ENCODE measurements at regions not wholly inside any gene's neighbourhood (a gene's known extent, or its start where the extent isn't known, plus 50 kb on each side); places are given as distances from the start of the nearest gene placed in this dataset.
A peak's percentile ranks its signal among the peaks of the same experiment; 100 is the strongest.

- peak; percentile 1 for DNase-seq (ENCODE audit: low read depth)
Measured at GRCh38 chr14:82814339-82814738, 1280.7 kb upstream of the SEL1L start.

DNA sequence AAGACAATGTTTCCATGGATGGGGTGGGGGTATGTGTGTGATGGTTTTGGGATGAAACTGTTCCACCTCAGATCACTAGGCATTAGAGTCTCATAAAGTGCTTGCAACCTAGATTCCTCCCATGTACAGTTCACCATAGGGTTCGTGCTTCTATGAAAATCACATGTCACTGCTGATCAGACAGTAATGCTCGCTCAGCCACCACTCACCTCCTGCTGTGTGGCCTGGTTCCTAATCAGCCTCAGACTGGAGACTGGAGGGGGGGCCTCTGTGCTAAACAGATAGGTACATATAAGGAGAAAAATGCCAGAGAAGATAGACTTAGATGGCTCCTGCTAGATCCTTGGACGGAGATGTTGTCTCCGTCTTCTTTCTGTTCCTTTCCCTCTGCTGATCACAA is 1296.9 kb upstream of the SEL1L start:
- no peak for DNase-seq (ENCODE audit: low read depth)

DNA sequence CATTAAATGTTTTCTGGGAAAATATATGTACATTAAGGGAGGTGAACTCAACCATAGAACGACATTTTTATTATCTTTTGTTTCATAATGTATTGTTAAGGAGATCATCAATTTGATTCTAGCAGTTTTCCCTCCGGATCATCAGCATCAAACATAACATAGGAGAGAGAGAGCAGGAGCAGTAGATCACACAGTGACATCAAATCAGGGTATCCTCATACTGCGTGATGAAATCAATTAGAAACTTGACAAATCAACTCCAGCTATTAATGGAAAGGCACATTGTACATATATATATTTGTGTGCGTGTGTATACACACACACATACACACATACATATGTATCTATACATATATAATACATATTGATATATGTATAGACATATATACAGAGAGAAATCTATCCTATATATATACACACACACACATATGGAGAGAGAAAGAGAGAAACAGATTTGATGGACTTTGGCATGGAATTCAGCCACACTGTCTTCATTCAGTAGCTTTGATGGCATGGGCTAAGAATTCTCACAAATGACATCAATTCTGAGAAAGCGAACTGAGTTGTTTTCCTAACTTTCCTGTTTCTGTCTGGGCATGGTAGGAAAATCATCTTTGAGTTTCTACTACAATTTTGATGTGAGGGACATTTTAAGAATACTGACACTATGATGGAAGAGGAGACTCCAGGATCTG is 1302.8 kb upstream of the SEL1L start:
- DNase-seq (ENCODE audit: low read depth): no peak

- no peak for DNase-seq (ENCODE audit: low read depth)
Measured at GRCh38 chr14:82837611-82838140, 1304.0 kb upstream of the SEL1L start.

GRCh38 chr14:82850576-82850975 is 1316.9 kb upstream of the SEL1L start:
- DNase-seq (ENCODE audit: low read depth): no peak

- DNase-seq (ENCODE audit: low read depth): no peak
Measured at GRCh38 chr14:82854131-82854530, 1320.5 kb upstream of the SEL1L start.

DNA sequence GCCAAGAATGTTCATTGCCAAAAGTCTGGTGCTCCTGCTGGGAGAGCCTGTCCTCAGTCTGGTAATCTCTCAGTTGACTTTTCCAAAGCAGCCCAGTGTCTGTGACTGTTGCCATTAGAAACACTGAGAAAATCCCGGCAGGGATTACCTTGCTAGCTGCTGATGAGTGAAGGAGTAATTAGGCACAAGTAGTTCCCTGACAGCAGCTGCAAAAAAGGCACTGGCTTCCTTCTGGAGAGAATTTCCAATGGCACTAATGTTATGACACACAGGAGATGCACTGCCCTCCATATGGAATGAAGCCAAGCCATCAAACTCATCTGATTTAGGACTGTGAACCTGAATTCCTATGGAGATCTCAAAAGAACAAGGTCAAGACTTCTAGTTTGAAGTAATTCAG is 1321.2 kb upstream of the SEL1L start:
- DNase-seq (ENCODE audit: low read depth): no peak

DNA sequence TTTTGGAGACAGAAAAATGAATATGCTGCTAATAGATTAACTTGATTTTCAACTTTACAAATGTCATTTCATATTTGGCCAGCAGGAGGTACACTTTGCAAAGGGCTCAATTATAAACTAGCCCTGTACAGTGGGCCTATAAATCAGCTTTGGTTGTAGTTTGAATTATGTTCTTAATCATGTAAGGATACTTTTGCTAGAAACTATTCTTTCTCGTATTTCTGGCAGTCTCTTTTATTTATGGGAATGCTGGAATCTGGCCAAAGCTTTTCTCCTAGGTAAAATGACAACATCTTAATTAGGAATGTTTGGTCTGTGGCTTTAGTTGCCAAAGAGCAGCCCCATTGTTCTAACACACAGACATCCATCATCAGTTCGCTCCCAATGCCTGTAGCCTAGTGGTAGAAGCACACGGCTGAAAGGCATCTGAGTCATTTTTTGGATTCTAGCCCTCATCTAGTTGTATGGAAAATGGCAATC is 1322.3 kb upstream of the SEL1L start:
- no peak for DNase-seq (ENCODE audit: low read depth)

GRCh38 chr14:82861313-82861712 is 1327.7 kb upstream of the SEL1L start:
- DNase-seq (ENCODE audit: low read depth): no peak

- no peak for DNase-seq (ENCODE audit: low read depth)
Measured at GRCh38 chr14:82872494-82872893, 1338.8 kb upstream of the SEL1L start.

- no peak for DNase-seq (ENCODE audit: low read depth)
Measured at GRCh38 chr14:82878951-82879350, 1345.3 kb upstream of the SEL1L start.

GRCh38 chr14:82879949-82880535 is 1346.4 kb upstream of the SEL1L start:
- no peak for DNase-seq (ENCODE audit: low read depth)

DNA sequence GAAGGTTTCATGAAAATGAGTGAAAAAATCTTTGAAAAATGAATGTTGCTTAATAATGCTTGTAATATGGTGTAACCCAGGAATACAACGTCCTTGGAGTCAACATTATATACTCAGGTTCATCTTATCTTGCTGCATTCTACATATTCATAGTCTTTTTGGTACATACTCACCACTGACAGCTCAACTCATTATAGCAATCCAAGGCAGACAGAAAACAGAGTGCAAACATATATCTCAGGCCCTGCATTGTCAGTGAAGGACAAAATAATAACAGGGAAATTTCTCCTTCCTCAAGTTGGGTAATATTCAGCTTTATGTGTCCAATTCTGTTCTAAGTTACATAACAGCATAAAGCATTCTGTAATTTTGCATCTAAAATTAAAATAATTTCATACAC is 1353.0 kb upstream of the SEL1L start:
- DNase-seq (ENCODE audit: low read depth): no peak

GRCh38 chr14:82889701-82890100 is 1356.0 kb upstream of the SEL1L start:
- DNase-seq (ENCODE audit: low read depth): no peak

GRCh38 chr14:82896476-82896875 is 1362.8 kb upstream of the SEL1L start:
- DNase-seq (ENCODE audit: low read depth): no peak

DNA sequence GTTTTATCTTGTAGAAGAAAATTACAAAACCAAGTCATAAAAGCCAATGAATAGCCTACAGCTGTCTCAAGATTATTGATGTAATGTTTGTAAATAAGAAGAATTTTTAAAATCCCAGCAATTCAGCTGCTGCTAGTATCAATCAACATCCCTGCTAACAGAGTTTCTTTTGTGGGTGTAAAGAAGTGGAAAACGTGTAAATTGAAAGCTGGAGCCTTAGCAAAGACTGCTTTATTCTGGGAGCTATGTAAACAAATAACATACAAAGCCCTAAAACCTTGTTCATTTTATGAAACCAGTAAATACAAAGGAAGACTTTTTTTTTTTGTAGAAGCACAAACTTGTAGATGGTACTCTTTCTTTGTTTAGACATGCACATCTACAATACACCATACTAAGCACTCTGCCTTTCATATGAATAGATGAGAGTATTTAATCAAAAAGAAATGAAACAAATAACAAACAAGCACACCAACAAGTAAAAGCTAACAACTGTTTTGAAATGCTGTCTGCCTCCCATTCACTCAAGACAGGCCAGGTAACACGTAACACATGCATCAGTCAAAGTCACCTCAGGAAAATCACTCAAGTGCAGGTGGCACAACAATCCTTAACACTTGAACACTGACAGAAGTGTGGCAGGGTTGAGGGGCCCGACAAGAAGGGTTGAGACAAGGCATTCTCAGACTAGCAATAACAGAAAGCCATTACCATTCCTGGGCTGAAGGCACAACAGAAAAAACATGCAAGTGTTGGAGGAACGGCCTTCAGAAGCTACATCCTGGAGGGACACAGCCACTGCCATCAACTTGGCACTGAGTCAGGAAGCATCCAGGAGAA is 1364.0 kb upstream of the SEL1L start:
- no peak for DNase-seq (ENCODE audit: low read depth)

DNA sequence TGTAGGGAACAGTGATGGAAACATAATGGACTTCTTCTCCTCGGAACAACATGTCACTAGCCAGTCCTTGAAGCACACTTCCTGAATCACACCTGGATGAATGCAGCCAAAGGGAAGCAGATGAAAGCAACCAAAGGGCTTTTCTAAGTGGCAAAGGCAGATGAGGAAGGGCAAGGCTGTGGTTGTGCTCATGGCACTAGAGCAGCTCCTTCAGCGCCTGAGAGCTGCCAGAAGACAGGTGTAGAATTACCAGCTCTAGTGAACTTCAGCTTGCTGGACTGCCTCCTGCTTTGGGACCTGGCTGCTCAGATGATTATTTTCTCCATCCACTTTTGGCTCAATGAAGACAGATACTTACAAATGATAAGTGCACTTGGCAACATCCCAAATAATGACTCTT is 1372.1 kb upstream of the SEL1L start:
- DNase-seq (ENCODE audit: low read depth): no peak

- DNase-seq (ENCODE audit: low read depth): no peak
Measured at GRCh38 chr14:82911930-82912329, 1378.3 kb upstream of the SEL1L start.

DNA sequence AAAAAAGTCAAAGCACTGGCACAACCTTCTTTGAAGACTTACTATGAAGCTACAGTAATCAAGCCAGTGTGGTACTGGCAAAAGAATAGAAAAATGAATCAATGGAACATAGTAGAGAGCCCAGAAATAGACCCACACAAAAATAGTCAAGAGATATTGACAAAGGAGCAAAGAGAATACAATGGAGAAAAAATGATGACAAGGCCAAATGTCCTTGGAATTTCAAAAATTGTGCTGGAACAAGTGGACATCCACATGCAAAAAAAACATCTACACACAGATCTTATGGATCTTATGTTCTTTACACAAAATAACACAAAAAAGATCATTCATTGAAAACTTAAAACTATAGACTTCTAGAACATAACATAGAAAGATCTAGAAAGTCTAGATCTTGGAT is 1379.7 kb upstream of the SEL1L start:
- no peak for DNase-seq (ENCODE audit: low read depth)

GRCh38 chr14:82915381-82915780 is 1381.7 kb upstream of the SEL1L start:
- DNase-seq (ENCODE audit: low read depth): no peak

DNA sequence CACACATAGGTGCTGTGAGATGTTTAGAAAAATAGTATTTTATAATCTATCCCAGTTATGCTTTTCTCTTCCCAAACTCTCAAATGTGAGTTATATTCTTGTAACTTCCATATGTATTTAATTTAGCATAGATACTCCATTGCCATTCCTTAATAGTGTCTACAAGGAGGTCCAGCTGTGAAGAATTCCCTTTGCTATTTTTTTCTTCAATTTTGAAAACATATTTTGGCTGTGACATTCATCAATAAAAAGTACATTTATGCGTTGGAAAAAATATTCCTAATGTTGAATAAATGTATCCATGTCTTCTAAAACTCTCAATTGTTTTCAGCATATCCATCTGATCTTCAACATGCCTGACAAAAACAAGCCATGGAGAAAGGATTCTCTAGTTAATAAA is 1402.0 kb upstream of the SEL1L start:
- DNase-seq (ENCODE audit: low read depth): no peak

GRCh38 chr14:82951171-82951570 is 1417.5 kb upstream of the SEL1L start:
- DNase-seq (ENCODE audit: low read depth): no peak

DNA sequence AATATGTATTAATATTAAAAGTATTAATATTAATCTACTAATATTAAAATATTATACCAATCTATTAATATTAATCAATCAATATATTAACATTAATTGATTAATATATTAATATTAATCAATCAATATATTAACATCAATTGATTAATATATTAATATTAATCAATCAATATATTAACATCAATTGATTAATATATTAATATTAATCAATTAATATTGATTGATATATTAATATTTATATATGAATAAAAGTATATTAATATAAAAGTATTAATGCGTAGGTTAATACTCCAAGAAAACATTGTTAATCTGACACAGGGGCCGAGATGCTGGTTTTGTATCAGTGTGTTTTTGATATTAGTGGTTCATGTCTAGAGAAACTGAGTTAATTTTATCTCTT is 1430.1 kb upstream of the SEL1L start:
- no peak for DNase-seq (ENCODE audit: low read depth)

Measured in T follicular helper cell (primary cell).